ENCODE measurements at regions not wholly inside any gene's neighbourhood (a gene's known extent, or its start where the extent isn't known, plus 50 kb on each side); places are given as distances from the start of the nearest gene placed in this dataset.

GRCh38 chr11:29959488-29959887 is 57.3 kb downstream of the KCNA4 start:
- Histone ChIP-seq H3K4me3 (ENCODE audit: low read depth, low read length) (no peak overlapping the region), H3K4me1 (ENCODE audit: control insufficient read depth, insufficient read depth, low read length, poor library complexity, severe bottlenecking) (no peaks in the 10 kb centered on the region), H3K36me3 (ENCODE audit: control insufficient read depth, insufficient read depth, low read length) (no peaks in the 10 kb centered on the region), H3K9me3 (ENCODE audit: control insufficient read depth in 2 of 2, low read length in 2 of 2) (no peaks in the 10 kb centered on the region), H3K27ac (ENCODE audit: insufficient read depth, low read length, poor library complexity, severe bottlenecking) (no peak overlapping the region), H3K27me3 (ENCODE audit: control insufficient read depth, insufficient read depth, low read length) (no peaks in the 10 kb centered on the region)
- Mint-ChIP-seq H3K4me1 (no peaks in the 10 kb centered on the region), H3K27me3 (no peaks in the 10 kb centered on the region), H3K9me3 (peaks cover 0 to 7% (median 4%) of the 10 kb centered on the region in 7 donors), H3K4me3 (no peak overlapping the region), H3K27ac (no peak overlapping the region), H3K36me3 (no peaks in the 10 kb centered on the region)
- ATAC-seq (ENCODE audit: low read depth in 2 of 2) (no peak), DNase-seq (no peak)

DNA sequence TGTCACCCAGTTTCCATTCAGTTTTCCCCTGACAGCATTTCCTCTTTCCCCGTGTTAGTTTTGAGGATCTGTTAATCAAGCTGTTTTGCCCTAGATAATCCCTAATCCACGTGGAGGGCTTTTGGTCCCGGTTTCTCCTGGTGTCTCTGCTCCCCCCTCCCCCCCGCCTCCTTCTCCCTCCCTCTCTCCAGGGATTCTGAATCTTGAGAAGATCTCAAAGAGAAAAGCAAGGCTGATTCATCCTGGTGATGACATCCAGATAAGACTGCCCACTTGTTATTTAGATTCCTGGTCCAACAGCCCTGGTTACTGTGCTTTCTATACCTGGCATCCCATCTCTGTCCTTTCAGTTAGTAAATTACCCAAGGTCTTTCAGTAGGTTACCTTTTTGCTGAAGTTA is 59.4 kb downstream of the KCNA4 start:
- H3K9me3 Mint-ChIP-seq, result peaks cover 4 to 19% (median 5%) of the 10 kb centered on the region in 7 donors
- H3K4me1 ChIP-seq (ENCODE audit: control insufficient read depth, insufficient read depth, low read length, poor library complexity, severe bottlenecking), result no peaks in the 10 kb centered on the region
- ATAC-seq (ENCODE audit: low read depth in 2 of 2) (no peak), DNase-seq (no peak)
- no peak overlapping the region for H3K27ac ChIP-seq (ENCODE audit: insufficient read depth, low read length, poor library complexity, severe bottlenecking)
- no peak overlapping the region for H3K27ac Mint-ChIP-seq
- H3K9me3 ChIP-seq (ENCODE audit: control insufficient read depth in 2 of 2, low read length in 2 of 2), result no peaks in the 10 kb centered on the region
- H3K4me1 Mint-ChIP-seq, result peaks cover 0 to 3% (median 0%) of the 10 kb centered on the region in 4 donors
- no peaks in the 10 kb centered on the region for H3K36me3 ChIP-seq (ENCODE audit: control insufficient read depth, insufficient read depth, low read length)
- no peaks in the 10 kb centered on the region for H3K36me3 Mint-ChIP-seq
- H3K27me3 Mint-ChIP-seq, result no peaks in the 10 kb centered on the region
- no peaks in the 10 kb centered on the region for H3K27me3 ChIP-seq (ENCODE audit: control insufficient read depth, insufficient read depth, low read length)
- no peak overlapping the region for H3K4me3 Mint-ChIP-seq
- H3K4me3 ChIP-seq (ENCODE audit: low read depth, low read length), result no peak overlapping the region

DNA sequence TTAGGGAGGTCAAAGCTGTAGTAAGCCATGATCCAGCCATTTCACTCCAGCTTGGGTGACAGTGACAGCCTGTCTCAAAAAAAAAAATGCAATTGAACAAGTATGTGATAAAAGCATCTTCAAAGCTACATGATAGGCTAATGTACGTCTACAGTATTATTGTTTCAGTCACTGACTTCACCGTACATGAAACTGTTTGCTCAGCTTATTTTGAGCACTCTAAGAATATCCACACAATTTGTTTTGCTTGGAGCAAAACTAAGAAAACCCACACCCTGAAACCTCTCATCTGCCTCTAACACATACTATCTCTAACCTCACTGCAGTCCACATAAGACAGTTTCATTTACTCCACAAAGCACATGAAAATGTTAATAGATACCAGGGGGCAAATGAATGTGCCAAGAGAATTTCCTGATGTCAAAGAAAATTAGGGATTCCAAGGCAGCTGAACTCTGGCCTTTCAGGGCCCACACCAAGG is 60.7 kb downstream of the KCNA4 start:
- Mint-ChIP-seq H3K4me3 (no peak overlapping the region), H3K9me3 (peaks cover 4 to 19% (median 8%) of the 10 kb centered on the region in 7 donors), H3K27me3 (no peaks in the 10 kb centered on the region), H3K4me1 (peaks cover 0 to 4% (median 0%) of the 10 kb centered on the region in 4 donors), H3K27ac (no peak overlapping the region), H3K36me3 (no peaks in the 10 kb centered on the region)
- ATAC-seq (ENCODE audit: low read depth in 2 of 2) (no peak), DNase-seq (no peak)
- no peak overlapping the region for H3K27ac ChIP-seq (ENCODE audit: insufficient read depth, low read length, poor library complexity, severe bottlenecking)
- H3K9me3 ChIP-seq (ENCODE audit: control insufficient read depth in 2 of 2, low read length in 2 of 2), result no peaks in the 10 kb centered on the region
- H3K27me3 ChIP-seq (ENCODE audit: control insufficient read depth, insufficient read depth, low read length), result no peaks in the 10 kb centered on the region
- H3K4me3 ChIP-seq (ENCODE audit: low read depth, low read length), result no peak overlapping the region
- no peaks in the 10 kb centered on the region for H3K36me3 ChIP-seq (ENCODE audit: control insufficient read depth, insufficient read depth, low read length)
- H3K4me1 ChIP-seq (ENCODE audit: control insufficient read depth, insufficient read depth, low read length, poor library complexity, severe bottlenecking), result no peaks in the 10 kb centered on the region

GRCh38 chr11:29943347-29943746 is 73.5 kb downstream of the KCNA4 start:
- DNase-seq (no peak), ATAC-seq (ENCODE audit: low read depth in 2 of 2) (no peak)
- H3K9me3 ChIP-seq (ENCODE audit: control insufficient read depth in 2 of 2, low read length in 2 of 2), result peaks cover 0 to 4% of the 10 kb centered on the region in 2 experiments
- Mint-ChIP-seq H3K9me3 (peaks cover 2 to 15% (median 4%) of the 10 kb centered on the region in 7 donors), H3K4me1 (no peaks in the 10 kb centered on the region), H3K36me3 (no peaks in the 10 kb centered on the region), H3K4me3 (no peak overlapping the region), H3K27ac (no peak overlapping the region), H3K27me3 (no peaks in the 10 kb centered on the region)
- H3K27ac ChIP-seq (ENCODE audit: insufficient read depth, low read length, poor library complexity, severe bottlenecking), result no peak overlapping the region
- H3K4me1 ChIP-seq (ENCODE audit: control insufficient read depth, insufficient read depth, low read length, poor library complexity, severe bottlenecking), result no peaks in the 10 kb centered on the region
- H3K27me3 ChIP-seq (ENCODE audit: control insufficient read depth, insufficient read depth, low read length), result no peaks in the 10 kb centered on the region
- no peaks in the 10 kb centered on the region for H3K36me3 ChIP-seq (ENCODE audit: control insufficient read depth, insufficient read depth, low read length)
- H3K4me3 ChIP-seq (ENCODE audit: low read depth, low read length), result no peak overlapping the region

DNA sequence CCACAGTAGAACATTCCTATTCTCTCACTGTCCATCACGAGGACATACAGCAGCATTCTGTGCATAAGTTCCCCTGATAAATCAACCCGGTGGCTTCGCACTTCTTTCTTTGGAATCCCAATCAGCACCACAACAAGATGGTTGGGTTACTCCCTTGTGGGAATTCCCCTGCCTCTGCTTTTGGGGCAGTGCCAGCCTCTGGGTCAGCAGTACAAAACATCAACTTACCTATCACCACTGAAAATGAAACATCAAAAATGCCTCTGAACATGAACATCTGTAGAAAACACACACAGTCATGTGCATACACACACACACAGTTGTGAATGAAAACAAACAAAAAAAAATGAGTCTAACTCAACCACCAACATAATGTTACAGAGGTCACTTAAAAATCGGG is 79.3 kb downstream of the KCNA4 start:
- Mint-ChIP-seq H3K9me3 (peaks cover 0 to 19% (median 4%) of the 10 kb centered on the region in 7 donors), H3K27ac (no peak overlapping the region), H3K4me1 (peaks cover 0 to 4% (median 0%) of the 10 kb centered on the region in 4 donors), H3K36me3 (no peaks in the 10 kb centered on the region), H3K4me3 (no peak overlapping the region), H3K27me3 (no peaks in the 10 kb centered on the region)
- no peak for ATAC-seq (ENCODE audit: low read depth in 2 of 2)
- H3K4me3 ChIP-seq (ENCODE audit: low read depth, low read length), result no peak overlapping the region
- DNase-seq, result no peak
- no peak overlapping the region for H3K27ac ChIP-seq (ENCODE audit: insufficient read depth, low read length, poor library complexity, severe bottlenecking)
- H3K9me3 ChIP-seq (ENCODE audit: control insufficient read depth in 2 of 2, low read length in 2 of 2), result peaks cover 0 to 5% of the 10 kb centered on the region in 2 experiments
- H3K36me3 ChIP-seq (ENCODE audit: control insufficient read depth, insufficient read depth, low read length), result no peaks in the 10 kb centered on the region
- no peaks in the 10 kb centered on the region for H3K27me3 ChIP-seq (ENCODE audit: control insufficient read depth, insufficient read depth, low read length)
- no peaks in the 10 kb centered on the region for H3K4me1 ChIP-seq (ENCODE audit: control insufficient read depth, insufficient read depth, low read length, poor library complexity, severe bottlenecking)

DNA sequence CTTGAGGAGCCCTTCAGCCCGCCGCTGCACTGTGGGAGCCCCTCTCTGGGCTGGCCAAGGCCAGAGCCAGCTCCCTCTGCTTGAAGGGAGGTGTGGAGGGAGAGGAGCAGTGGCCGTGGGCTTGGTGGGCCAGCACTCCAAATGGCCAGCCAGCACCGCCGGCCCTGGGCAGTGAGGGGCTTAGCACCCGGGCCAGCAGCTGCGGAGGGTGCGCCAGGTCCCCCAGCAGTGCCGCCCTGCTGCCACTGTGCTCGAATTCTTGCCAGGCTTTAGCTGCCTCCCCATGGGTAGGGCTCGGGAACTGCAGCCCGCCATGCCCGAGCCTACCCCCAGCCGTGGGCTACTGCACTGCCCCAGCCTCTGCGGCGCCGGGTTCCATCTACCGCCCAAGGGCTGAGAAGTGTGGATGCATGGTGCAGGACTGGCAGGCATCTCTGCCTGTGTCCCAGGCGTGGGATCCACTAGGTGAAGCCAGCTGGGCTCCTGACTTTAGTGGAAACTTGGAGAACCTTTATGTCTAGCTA is 82.7 kb downstream of the KCNA4 start:
- Mint-ChIP-seq H3K4me1 (peaks cover 0 to 4% (median 0%) of the 10 kb centered on the region in 4 donors), H3K4me3 (no peak overlapping the region), H3K27me3 (no peaks in the 10 kb centered on the region), H3K9me3 (peaks cover 2 to 23% (median 4%) of the 10 kb centered on the region in 7 donors), H3K36me3 (no peaks in the 10 kb centered on the region), H3K27ac (no peak overlapping the region)
- H3K27ac ChIP-seq (ENCODE audit: insufficient read depth, low read length, poor library complexity, severe bottlenecking), result no peak overlapping the region
- ATAC-seq (ENCODE audit: low read depth in 2 of 2) (no peak), DNase-seq (no peak)
- no peaks in the 10 kb centered on the region for H3K36me3 ChIP-seq (ENCODE audit: control insufficient read depth, insufficient read depth, low read length)
- no peak overlapping the region for H3K4me3 ChIP-seq (ENCODE audit: low read depth, low read length)
- no peaks in the 10 kb centered on the region for H3K27me3 ChIP-seq (ENCODE audit: control insufficient read depth, insufficient read depth, low read length)
- H3K4me1 ChIP-seq (ENCODE audit: control insufficient read depth, insufficient read depth, low read length, poor library complexity, severe bottlenecking), result no peaks in the 10 kb centered on the region
- H3K9me3 ChIP-seq (ENCODE audit: control insufficient read depth in 2 of 2, low read length in 2 of 2), result peaks cover 0 to 5% of the 10 kb centered on the region in 2 experiments

GRCh38 chr11:29916040-29916439 is 100.8 kb downstream of the KCNA4 start:
- no peak overlapping the region for H3K27ac ChIP-seq (ENCODE audit: insufficient read depth, low read length, poor library complexity, severe bottlenecking)
- Mint-ChIP-seq H3K4me3 (no peak overlapping the region), H3K36me3 (no peaks in the 10 kb centered on the region), H3K27me3 (no peaks in the 10 kb centered on the region), H3K9me3 (peaks cover 0 to 14% (median 4%) of the 10 kb centered on the region in 7 donors), H3K4me1 (no peaks in the 10 kb centered on the region), H3K27ac (no peak overlapping the region)
- no peak for ATAC-seq (ENCODE audit: low read depth in 2 of 2)
- no peaks in the 10 kb centered on the region for H3K4me1 ChIP-seq (ENCODE audit: control insufficient read depth, insufficient read depth, low read length, poor library complexity, severe bottlenecking)
- no peak for DNase-seq
- no peaks in the 10 kb centered on the region for H3K27me3 ChIP-seq (ENCODE audit: control insufficient read depth, insufficient read depth, low read length)
- H3K9me3 ChIP-seq (ENCODE audit: control insufficient read depth in 2 of 2, low read length in 2 of 2), result no peaks in the 10 kb centered on the region
- no peak overlapping the region for H3K4me3 ChIP-seq (ENCODE audit: low read depth, low read length)
- no peaks in the 10 kb centered on the region for H3K36me3 ChIP-seq (ENCODE audit: control insufficient read depth, insufficient read depth, low read length)

- DNase-seq, result no peak
- H3K27ac Mint-ChIP-seq, result no peak overlapping the region
Measured at GRCh38 chr11:29914203-29914930, 102.5 kb downstream of the KCNA4 start.

More at GRCh38 chr11:29914203-29914930, 102.5 kb downstream of the KCNA4 start:
- H3K4me3 ChIP-seq (ENCODE audit: low read depth, low read length), result no peak overlapping the region
- peaks cover 0 to 15% (median 5%) of the 10 kb centered on the region in 7 donors for H3K9me3 Mint-ChIP-seq
- no peaks in the 10 kb centered on the region for H3K36me3 ChIP-seq (ENCODE audit: control insufficient read depth, insufficient read depth, low read length)
- no peak overlapping the region for H3K4me3 Mint-ChIP-seq
- no peaks in the 10 kb centered on the region for H3K27me3 Mint-ChIP-seq
- H3K4me1 ChIP-seq (ENCODE audit: control insufficient read depth, insufficient read depth, low read length, poor library complexity, severe bottlenecking), result no peaks in the 10 kb centered on the region
- no peaks in the 10 kb centered on the region for H3K36me3 Mint-ChIP-seq
- no peaks in the 10 kb centered on the region for H3K9me3 ChIP-seq (ENCODE audit: control insufficient read depth in 2 of 2, low read length in 2 of 2)
- H3K27ac ChIP-seq (ENCODE audit: insufficient read depth, low read length, poor library complexity, severe bottlenecking), result no peak overlapping the region
- ATAC-seq (ENCODE audit: low read depth in 2 of 2), result no peak
- no peaks in the 10 kb centered on the region for H3K4me1 Mint-ChIP-seq
- H3K27me3 ChIP-seq (ENCODE audit: control insufficient read depth, insufficient read depth, low read length), result no peaks in the 10 kb centered on the region
